NCI-H2227 (cell line): ENCODE measurements at regions not wholly inside any gene's neighbourhood (a gene's known extent, or its start where the extent isn't known, plus 50 kb on each side); places are given as distances from the start of the nearest gene placed in this dataset.
"Not testable (repeated sequence)": the region's sequence is repeated elsewhere in the genome, so short reads cannot be mapped to it uniquely, and the experiment has no call there.

Experiments
- DNase-seq: peaks from one replicate; lab custom pipeline; 2025; ENCODE audit not compliant: unreplicated experiment; lab: John Stamatoyannopoulos, UW

- no peak for DNase-seq
Measured at GRCh38 chr3:153539263-153539662, 377.2 kb downstream of the RAP2B start.

- DNase-seq = no peak
Measured at GRCh38 chr3:153545471-153545870, 383.4 kb downstream of the RAP2B start.

- DNase-seq = no peak
Measured at GRCh38 chr3:153547970-153548369, 385.9 kb downstream of the RAP2B start.

DNA sequence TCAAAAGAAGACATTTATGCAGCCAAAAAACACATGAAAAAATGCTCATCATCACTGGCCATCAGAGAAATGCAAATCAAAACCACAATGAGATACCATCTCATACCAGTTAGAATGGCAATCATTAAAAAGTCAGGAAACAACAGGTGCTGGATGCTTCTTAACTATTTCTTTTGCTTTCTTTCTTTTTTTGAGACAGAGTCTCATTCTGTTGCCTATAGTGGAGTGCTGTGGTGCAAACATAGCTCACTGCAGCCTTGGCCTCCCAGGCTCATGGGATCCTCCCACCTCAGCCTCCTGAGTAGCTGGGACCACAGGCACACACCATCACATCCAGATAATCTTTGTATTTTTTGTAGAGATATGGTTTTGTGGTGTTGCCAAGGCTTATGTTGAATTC is 387.7 kb downstream of the RAP2B start:
- DNase-seq = not testable (repeated sequence)

DNA sequence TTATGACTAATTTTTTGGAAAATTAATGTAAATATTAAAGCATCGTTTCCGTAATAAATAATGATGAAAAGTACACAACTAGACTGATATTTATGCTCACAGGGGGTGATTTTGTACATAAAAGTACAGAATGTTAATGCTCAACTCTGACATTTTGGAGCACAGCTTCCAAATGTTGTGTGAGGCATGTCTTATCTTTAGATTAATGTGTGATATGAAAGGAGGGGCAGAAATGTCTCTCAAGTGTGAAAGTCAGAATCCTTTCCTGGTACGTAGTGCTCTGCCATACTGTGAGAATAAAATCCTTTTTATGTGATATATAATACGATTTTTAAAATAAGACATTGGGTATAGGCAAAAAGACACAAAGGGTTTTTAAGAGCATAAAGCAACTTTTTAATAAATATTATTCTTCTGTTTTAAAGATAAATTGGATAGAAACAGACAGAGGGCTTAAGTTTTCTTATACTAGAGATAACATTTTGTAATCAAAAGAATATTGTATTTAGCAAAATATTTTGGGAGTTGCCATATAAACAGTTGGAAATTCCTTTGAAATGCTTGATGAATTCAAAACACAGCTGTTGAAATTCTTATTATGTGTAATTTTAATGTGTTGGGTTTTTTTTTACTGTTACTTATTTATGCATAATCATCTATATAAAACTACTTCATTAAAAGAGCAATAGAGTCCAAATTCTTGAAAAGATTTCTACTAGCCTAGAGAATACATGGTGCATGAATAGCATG is 389.7 kb downstream of the RAP2B start:
- no peak for DNase-seq

DNA sequence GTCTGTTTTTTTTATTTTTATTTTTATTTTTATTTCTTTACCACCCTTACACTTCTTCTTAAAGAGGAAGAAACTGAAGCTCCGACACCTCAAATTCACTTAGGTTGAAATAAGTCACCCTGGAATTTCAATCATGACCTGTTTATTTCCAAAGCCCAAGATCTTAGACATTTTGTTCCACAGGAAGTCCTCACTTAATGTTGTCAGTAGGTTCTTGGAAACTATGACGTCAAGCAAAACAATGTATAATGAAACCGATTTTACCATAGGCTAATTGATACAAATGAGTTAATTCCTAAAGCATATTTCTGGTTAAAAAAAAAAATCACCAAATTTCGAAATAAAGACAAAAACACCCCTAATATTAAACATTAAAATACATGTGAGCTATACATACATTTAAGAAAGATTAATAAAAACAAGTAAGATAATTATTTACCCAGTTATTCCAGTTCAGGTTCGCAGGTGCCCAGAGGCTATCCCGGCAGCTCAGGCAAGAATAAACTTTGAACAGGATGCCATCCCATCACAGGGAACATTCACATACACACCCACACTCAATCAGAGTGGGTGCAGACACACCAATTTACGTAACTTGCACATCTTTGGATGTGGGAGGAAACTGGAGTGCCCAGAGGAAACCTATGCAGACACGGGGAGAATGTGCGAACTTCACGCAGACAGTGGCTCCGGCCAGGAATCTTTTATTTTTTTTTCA is 391.0 kb downstream of the RAP2B start:
- no peak for DNase-seq

GRCh38 chr3:153553605-153553945 is 391.5 kb downstream of the RAP2B start:
- DNase-seq = no peak

DNA sequence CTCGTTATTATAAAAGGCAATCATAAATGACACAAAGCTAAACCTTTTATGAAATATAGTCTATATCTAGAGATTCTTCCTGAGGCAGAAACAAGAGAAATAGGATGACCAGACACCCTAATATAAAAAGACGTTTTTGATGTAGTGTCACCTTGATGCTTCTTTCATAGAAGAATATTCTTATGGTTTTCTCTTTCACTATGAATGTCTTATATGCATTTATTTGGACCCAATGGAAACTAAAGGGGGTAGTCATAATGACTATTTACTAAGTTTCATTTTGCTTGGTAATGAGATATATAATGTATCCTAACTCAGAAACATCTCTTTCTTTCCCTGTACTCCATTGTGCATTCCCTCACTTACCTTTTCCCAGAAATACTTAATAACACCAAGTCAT is 393.9 kb downstream of the RAP2B start:
- DNase-seq = no peak

DNA sequence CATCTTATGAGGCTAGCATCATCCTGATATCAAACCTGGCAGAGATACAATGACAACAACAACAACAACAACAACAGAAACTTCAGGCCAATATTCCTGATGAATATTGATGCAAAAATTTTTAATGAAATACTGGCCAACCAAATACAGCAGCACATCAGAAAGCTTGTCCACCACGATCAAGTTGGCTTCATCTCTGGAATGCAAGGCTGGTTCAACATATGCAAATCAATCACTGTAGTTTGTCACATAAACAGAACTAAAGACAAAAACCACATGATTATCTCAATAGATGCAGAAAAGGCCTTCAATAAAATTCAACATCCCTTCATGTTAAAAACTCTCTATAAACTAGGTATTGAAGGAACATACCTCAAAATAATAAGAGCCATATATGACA is 397.3 kb downstream of the RAP2B start:
- DNase-seq = not testable (repeated sequence)

GRCh38 chr3:153567011-153567410 is 405.0 kb downstream of the RAP2B start:
- no peak for DNase-seq

- no peak for DNase-seq
Measured at GRCh38 chr3:153567556-153567955, 405.5 kb downstream of the RAP2B start.

GRCh38 chr3:153570481-153570880 is 408.5 kb downstream of the RAP2B start:
- DNase-seq = not testable (repeated sequence)

- no peak for DNase-seq
Measured at GRCh38 chr3:153572165-153572564, 410.1 kb downstream of the RAP2B start.

- DNase-seq = no peak
Measured at GRCh38 chr3:153572654-153573053, 410.6 kb downstream of the RAP2B start.

DNA sequence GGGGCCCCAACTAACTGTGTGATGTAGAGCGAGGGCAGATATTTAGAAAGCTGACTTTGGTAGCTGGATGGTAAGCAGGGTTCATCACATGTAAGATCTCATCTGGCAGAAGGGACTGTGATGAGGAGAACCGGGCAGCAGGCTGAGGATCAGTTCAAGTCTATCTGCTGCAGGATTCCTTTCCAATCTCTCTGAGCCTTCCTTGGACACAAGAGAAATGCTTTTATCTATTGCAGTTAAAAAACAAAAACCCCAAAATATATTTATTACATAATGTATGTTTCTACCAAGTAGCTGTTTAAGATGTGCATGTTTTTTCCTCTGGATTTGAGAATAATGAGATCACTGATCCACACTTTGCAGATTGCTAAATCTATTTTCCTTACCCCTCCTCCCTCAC is 411.5 kb downstream of the RAP2B start:
- no peak for DNase-seq

DNA sequence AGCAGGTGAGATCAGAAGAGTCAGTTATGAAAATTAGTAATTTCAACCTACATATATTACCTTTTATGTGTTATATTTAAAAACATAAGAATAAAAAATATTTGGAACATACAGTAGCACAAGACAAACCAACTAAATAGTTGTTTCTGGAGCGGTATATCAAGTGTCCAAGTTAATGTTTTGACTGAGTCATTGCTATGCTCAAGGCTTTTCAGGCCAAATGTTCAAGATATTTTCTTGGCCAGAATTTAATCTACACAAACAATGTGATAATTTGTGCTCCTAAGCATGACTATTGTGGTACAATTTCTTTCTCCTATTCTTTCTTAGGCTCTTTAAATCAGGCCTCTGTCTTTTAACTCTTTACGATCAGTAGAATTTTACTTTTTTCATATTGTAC is 412.4 kb downstream of the RAP2B start:
- DNase-seq = no peak

DNA sequence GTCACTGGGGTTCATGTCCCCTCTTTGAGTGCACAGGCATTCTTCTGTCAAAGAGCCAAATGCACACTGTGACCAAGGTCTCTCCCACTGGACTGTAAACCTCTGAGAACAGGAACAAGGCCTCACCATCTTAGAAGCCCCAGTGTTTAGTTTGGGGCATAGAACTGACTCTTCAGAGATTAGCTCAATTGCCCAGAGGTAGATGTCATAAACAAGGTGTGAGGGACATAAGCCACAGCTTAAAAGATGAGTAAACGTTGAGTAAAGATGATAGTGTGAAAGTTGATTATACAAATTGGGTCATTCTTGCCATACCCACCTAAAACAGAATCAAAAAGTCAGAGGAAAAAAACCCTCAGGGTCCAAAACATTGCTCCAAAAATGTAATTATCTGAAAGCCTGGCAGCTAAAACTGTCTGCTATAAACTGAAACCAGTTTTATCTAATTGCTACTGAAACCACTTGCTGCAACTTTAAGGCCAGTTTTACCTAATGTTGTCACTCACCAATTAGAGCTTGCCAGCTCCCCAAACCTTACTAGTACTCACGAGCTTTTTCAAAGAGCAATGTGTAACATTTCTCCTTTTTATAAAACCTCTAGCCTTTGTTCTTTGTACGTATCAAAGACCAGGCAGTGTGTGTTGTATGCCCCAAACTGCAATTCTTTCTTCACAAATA is 415.2 kb downstream of the RAP2B start:
- no peak for DNase-seq

DNA sequence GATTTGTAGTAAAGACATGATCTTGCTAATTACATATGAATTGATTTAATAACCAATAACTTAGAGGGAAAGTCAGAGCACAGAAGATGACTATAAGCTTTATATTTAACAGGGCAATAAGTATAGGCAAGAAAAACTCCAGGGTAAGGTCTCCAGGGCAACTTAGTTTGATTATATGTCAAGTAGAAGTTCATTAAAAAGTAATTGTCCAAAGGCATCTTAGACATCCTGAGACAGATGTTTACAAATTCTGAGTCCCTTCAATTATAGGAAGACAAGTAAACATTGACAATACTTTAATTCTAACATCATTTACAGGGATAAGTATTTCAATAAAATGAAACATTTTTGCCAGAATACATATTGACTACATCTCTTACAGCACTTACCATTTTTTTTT is 416.0 kb downstream of the RAP2B start:
- no peak for DNase-seq

DNA sequence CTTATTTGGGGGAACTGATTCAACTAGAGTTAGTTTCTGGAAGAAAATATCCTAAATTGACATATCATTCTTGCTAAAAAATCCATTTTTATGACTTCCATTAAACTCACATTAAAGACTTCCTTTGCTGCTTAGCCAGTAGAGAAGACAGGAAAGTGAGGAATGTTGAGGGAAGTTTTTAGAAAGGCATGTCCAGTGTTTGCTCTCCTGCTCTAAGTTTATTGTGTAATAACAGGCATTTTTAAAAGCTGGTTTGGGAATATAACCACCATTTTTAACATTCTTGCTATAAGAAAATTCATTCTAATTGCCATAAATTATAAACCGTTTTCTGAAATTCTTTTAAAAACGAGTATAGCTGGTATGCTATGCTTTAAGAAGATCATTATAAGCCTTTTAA is 428.0 kb downstream of the RAP2B start:
- DNase-seq = no peak

GRCh38 chr3:153591561-153592245 is 429.7 kb downstream of the RAP2B start:
- no peak for DNase-seq

- no peak for DNase-seq
Measured at GRCh38 chr3:153595186-153595815, 433.3 kb downstream of the RAP2B start.
